ENCODE measurements at regions not wholly inside any gene's neighbourhood (a gene's known extent, or its start where the extent isn't known, plus 50 kb on each side); places are given as distances from the start of the nearest gene placed in this dataset.

DNA sequence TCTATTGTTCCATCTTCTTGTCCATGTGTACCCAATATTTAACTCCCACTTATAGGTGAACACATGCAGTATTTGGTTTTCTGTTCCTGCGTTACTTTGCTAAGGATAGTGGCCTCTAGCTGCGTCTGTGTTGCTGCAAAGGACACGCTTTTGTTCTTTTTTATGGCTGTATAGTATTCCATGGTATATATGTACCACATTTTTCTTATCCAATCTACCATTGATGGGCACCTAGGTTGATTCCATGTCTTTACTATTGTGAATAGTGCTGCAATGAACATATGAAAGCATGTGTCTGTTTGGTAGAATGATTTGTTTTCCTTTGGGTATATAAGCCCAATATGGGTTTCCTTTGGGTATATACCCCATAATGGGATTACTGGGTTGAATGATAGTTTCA is 77.3 kb upstream of the MMADHC start:
- H3K4me3 ChIP-seq (ENCODE audit: low read length) = no peak overlapping the region
- no peak for TF ChIP-seq CTCF (conservative IDR thresholded peaks at IDR 0.05; ENCODE audit: low read length)
- no peak for DNase-seq (ENCODE audit: low read depth)

DNA sequence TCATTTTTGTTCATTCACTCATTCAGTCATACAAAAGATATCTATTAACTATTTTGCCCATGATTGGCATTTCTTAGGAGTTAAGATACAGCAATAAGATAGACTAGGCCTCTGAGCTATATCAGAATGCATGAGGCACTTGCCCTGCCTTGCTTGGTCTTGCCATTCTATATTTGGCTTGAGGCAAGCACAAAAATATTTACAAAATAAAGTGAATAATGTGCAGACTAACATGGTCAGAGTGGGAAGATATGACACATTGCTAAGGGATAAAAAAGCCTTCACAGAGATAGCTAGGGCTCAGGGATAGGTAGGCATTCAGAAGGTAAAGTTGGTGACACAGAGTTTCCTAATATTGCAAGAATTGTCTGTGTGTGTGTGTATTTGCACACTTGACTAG is 75.0 kb upstream of the MMADHC start:
- H3K4me3 ChIP-seq (ENCODE audit: low read length) = no peak overlapping the region
- DNase-seq (ENCODE audit: low read depth) = no peak
- TF ChIP-seq CTCF (conservative IDR thresholded peaks at IDR 0.05; ENCODE audit: low read length) = no peak

DNA sequence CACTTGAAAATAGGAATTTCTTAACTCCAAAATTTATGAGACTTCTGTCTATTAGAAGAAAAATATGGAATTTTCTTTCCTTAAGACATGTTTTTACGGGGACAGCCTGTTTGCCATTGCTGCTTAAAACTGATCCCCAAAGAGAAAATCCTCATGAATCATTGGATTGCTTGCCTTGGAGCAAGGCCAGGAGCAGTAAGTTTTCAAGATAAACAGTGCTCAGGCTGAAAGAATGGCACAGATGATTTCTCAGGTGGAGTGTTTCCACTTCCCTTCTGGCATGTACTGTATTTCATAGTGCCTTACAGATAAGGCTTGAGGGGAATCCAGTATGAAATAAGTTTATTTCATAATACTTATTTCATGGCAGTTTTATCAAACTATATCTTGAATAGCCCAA is 74.3 kb upstream of the MMADHC start:
- no peak for TF ChIP-seq CTCF (conservative IDR thresholded peaks at IDR 0.05; ENCODE audit: low read length)
- no peak overlapping the region for H3K4me3 ChIP-seq (ENCODE audit: low read length)
- peak; percentile 20 for DNase-seq (ENCODE audit: low read depth)

DNA sequence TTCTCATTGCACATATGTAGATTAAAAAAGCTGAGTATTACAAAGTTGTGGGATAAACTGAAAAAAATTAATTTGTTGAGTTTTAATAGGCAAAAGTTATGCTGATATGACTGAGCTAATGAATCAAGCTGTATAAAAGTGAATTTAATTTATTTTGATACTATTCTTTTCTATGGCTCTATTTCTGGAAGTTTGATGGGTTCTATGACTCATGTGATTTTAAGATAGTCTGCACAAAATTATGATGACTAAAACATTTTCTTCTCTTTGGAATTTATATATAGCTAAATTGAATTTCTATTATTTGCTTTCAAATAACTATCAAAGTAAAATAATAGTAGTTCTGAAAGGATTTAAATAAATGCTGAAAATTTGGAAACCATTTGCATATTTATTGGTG is 71.0 kb upstream of the MMADHC start:
- no peak for DNase-seq (ENCODE audit: low read depth)
- H3K4me3 ChIP-seq (ENCODE audit: low read length) = no peak overlapping the region
- no peak for TF ChIP-seq CTCF (conservative IDR thresholded peaks at IDR 0.05; ENCODE audit: low read length)

DNA sequence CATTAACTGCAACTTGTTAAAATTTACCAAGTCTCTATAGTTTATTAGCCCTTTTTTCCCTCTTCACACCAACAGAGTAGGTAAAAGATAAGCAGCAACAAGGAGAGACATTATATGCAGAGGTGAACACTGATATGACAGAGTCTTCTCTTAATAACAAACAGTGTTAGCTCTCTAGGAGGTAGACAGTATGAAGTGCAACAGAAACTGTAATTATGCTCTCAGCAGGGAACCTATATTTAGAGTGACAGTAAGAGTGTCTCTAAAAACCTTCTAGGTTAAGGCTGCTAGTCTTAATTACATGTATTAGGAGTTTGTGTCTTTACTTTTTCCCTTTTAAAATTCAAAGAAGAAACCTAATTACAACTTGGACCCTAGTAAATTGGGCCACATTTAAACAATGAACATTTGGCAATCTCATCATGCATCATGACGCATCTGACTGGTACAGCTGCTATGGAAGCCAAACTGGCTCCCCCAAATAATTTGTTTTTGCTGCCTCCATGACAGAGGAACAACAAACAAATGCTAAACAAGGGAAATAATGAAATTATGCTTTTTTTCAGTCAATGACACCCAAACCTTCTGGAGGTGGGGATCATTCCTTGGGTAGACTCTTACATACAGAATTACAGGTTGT is 69.9 kb upstream of the MMADHC start:
- DNase-seq (ENCODE audit: low read depth) = no peak
- H3K4me3 ChIP-seq (ENCODE audit: low read length) = no peak overlapping the region
- TF ChIP-seq CTCF (conservative IDR thresholded peaks at IDR 0.05; ENCODE audit: low read length) = no peak

DNA sequence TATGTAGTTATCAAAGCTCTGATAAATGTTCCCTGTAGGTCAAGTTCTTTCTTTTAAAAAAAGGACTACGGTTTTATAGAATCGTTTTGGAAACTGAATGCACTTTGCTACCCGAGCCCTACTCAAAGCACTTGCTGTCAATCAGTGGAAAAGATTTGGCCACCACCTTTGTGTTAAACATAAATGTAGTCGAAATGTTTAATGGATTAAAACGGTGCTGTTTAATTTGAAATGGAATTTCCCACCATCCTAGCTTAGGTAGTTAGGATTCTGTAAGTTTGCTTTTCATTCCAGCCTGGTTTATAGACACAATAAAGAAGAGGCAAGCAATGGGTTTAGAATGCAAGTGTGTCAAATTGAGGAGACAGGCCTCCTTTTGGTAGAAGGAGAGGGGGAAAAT is 69.4 kb upstream of the MMADHC start:
- TF ChIP-seq CTCF (conservative IDR thresholded peaks at IDR 0.05; ENCODE audit: low read length) = no peak
- no peak for DNase-seq (ENCODE audit: low read depth)
- H3K4me3 ChIP-seq (ENCODE audit: low read length) = no peak overlapping the region

DNA sequence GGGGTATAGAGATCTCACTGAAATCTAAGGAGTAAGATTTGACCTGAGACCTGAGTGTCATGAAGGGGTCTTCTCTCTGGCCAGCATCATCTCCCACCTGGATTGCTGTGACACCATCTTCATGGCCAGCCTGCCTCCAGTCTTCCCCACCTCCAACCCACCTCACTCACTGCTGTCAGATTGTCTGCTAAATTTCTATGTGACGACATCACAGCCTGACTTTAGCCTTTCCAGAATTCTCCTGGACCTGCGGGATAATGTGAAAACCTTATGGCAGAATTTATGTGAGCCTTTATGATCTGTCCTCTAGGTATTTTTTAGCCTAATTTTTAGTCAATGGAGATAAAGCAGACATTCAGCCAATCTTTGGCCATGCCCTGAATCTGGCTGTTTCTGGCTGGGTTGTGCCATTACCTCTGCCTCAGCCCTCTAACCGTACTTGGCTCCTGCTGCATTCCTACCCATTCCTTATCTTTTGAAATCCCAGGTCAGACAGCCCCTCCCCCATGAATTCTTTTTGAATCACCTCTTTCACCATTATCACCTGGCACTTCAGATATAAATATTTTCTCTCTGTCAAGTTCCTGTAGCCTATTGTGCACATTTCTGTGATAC is 66.4 kb upstream of the MMADHC start:
- TF ChIP-seq CTCF (conservative IDR thresholded peaks at IDR 0.05; ENCODE audit: low read length) = no peak
- no peak overlapping the region for H3K4me3 ChIP-seq (ENCODE audit: low read length)
- no peak for DNase-seq (ENCODE audit: low read depth)

Measured in AG10803 (cell line).